Left renal cortex interstitium (tissue), 4 donors: ENCODE measurements at regions not wholly inside any gene's neighbourhood (a gene's known extent, or its start where the extent isn't known, plus 50 kb on each side); places are given as distances from the start of the nearest gene placed in this dataset.

Experiments
- DNase-seq, 4 donors: peaks; one replicate each; pipeline ENCODE4 v3.0.0-alpha.2; 2013; ENCODE audit warnings: low read depth in 4 of 4, low spot score in 2 of 4, missing footprints in 1 of 4

- DNase-seq = no peak
Measured at GRCh38 chr7:155360495-155361345, 63.0 kb downstream of the INSIG1 start.

DNA sequence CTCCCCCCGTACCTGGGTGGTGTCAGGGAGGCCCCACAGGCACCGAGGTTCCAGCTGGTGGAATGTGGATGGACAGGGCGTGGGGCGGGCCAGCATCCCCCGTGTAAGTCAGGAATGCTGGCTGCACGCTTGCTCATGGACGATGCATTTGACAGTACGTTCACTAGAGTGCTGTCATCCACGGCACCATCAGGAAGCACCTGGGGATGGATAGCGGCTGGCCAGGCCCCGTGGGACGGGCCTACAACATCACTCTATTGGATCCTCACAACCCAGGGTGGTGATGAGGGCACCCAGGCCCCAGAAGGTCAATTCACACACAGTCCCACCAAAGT, 63.6 kb downstream of the INSIG1 start:
- DNase-seq = no peak

GRCh38 chr7:155361947-155362346, 64.3 kb downstream of the INSIG1 start:
- DNase-seq = no peak

- no peak for DNase-seq
Measured at GRCh38 chr7:155362380-155363145, 64.9 kb downstream of the INSIG1 start.

DNA sequence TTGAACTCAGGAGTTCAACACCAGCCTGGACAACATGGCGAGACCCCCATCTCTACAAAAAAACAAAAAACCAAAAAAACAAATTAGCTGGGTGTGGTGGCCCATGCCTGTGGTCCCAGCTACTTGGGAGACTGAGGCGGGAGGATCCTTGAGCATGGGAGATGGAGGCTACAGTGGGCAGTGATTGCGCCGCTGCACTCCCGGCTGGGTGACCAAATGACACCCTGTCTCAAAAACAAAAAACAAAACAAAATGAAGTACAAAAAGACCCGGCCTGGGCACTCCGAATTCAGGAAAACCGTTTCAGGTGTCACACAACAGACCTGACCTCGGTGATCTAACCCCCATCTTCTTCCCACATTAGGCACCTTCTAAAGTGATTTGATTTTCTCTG, 65.5 kb downstream of the INSIG1 start:
- no peak for DNase-seq

DNA sequence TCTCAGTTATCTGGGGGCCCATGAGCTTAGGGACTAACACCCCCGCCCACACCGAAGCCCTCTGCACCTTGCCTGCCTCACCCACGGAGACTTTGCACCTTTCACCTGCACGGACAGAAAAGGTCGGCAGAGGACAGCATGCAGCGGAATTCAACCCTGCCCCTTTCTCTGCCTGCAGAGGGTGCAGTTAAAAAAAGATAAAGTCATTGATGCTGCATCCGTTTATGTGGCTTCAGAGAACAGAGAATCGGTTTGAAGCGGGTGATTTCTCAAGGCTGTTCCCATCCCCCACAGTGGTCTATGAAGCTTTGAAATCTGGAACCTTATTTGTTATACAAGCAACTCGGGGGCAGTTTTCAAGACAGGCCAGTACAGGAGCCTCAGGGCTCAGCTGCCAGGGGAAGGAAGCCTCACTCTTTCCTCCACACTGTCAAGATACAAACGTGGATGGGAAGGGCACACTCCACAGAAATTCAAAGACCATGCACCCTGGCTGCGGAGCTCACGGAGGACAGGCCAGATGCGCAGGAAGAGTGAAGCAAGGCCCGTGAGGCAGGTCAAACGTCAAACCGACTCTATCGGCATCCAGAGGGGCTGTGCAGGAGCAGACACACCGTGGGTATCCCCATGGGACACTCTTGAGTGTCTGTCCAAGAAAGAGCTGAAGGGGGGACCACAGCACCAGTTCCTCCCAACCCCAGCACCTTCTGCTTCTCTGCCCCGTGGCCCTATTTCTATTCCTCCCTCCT, 66.3 kb downstream of the INSIG1 start:
- no peak for DNase-seq

- DNase-seq = no peak
Measured at GRCh38 chr7:155365146-155365874, 67.6 kb downstream of the INSIG1 start.

GRCh38 chr7:155368894-155369600, 71.4 kb downstream of the INSIG1 start:
- no peak for DNase-seq

- no peak for DNase-seq
Measured at GRCh38 chr7:155369766-155370165, 72.1 kb downstream of the INSIG1 start.

DNA sequence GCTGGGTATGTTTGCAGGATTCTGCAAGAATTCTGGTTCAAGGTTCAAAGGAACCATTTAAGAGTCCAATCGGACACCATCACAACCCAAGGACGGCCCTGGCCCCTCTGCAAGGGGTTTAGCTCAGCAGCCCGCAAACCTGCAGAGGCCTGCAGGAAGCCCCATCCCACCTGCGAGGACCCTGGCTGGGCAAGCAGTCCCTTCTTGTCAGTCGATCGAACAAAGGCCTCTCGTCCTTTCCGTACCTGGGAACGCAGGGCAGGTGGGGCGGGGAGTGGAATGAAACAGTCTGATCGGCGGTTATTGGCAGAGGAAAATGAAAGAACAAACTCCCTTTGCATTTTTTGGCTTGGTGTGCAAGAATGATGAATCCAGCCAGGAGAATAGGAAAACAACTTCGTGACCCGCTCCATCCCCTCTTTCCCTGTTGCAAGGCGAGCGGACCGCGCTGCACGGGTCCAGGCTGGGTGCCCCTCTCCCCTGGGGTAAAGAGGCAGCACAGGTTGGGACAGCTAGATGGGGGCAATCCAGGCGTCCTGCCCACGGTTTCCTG, 73.7 kb downstream of the INSIG1 start:
- no peak for DNase-seq

DNA sequence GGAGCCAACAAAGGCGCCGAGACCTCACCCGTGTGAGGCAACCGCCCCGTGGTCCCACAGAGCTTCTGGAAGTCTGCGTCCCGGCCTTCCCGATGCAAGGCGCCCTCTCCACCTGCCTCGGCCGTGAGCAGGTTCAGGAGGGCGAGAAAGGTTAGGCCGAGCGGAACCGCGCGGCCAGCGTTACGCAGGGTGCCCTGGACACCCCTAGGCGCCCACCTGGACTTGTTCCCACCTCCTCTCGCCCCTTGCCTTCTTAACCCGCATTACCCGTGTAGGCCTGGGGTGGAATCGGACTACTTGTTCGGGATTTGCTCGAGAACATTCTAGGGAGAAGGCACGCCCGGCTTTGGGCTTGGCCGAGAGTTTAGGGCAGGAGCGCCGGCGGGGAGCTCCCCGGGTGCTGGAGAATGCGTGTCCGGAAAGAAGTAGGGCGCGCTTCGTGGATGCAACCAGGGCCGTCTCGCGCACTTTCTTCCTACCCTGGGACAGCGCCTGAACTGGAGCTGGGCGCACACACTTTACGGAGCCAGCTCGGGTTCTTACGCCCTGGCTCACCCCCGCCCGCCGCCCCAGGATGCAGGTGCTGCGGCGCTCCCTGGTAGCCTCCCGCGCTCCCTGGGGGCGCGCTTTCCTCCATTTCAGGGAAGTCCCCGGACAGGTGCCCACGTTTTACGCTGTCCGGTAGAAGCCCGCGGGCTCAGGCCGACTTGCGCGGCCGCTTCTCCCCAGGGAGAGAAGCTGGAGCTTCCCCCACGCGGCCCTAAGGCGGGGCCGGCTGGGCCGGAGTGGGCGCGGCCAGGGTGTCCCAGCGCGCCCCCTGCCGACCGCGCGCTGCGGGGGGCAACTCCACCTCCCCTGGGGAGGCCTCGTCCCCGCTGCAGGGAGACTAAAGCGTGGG, 74.5 kb downstream of the INSIG1 start:
- no peak for DNase-seq

DNA sequence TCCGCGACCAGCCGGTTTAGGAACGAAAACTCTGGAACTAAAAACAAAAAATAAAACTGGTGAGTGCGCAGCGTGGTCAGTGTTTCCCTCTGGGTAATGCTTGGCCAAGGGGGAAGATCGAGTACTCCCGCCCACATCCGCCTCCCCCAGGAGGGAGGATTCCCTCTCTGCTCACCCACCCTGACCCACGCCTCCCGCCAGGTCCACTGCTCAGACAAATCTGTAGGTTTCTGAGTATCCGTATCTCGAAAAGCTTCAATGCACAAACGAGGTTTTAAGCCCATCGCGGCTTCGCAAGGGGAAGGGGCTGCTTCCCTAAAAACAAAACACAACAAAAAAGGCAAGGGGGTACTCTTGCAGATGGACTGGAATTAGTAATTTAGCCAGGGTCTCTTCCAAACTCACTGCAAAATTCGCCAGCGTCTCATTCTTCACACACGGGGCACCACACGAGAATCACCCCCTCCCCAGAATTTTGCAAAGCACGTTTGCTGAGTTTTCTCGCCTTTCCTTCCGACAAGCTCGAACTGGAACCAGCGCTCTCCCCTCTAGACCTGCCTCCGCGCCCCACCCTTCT, 75.2 kb downstream of the INSIG1 start:
- no peak for DNase-seq

GRCh38 chr7:155373359-155374273, 75.9 kb downstream of the INSIG1 start:
- DNase-seq = no peak

DNA sequence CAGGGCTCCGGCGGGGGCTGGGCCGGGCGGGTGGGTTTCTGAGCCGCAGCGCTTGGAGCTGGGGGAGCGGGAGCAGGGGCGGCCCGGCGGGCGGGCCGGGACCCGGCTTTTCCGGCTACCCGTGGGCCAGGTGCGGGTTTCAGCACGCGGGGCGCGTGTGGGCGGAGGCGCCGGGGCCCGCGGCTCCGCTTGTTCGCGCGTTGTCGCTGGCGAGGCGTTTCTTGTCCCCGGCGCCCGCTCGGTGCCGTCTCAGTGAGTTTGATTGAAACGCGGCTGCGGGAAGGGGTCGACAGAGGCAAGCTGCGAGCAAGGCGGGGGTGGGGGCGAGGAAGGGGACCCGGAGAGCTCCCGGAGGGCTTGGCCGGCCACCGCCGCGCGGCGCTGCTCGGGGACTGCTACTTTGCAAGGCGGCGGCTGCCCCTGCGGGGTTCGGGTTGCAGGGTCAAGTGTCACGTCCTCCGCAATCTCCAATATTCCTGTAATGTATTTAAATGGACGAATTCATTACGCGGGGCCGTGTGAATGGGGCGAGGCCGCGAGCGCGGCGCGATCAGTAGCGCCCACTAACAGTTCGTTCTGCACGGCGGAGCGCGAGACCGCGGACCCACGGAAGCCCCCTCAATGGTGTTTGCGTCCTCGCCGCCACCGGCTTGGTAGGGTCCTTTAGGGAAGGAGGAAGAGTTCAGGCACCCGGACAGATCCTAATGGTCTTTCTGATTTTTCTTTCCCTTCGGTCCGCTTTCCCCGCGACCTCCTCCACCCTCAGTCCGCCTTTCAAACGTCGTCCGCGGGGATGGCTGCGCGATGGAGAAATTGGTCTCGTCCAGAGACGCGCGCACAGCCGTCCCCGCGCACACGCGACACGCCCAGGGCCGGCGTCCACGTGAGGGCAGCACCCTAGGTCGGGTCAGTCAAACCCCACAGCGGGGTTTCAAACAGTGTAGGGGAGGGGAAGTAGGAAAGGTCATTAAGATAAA, 76.9 kb downstream of the INSIG1 start:
- DNase-seq = no peak

DNA sequence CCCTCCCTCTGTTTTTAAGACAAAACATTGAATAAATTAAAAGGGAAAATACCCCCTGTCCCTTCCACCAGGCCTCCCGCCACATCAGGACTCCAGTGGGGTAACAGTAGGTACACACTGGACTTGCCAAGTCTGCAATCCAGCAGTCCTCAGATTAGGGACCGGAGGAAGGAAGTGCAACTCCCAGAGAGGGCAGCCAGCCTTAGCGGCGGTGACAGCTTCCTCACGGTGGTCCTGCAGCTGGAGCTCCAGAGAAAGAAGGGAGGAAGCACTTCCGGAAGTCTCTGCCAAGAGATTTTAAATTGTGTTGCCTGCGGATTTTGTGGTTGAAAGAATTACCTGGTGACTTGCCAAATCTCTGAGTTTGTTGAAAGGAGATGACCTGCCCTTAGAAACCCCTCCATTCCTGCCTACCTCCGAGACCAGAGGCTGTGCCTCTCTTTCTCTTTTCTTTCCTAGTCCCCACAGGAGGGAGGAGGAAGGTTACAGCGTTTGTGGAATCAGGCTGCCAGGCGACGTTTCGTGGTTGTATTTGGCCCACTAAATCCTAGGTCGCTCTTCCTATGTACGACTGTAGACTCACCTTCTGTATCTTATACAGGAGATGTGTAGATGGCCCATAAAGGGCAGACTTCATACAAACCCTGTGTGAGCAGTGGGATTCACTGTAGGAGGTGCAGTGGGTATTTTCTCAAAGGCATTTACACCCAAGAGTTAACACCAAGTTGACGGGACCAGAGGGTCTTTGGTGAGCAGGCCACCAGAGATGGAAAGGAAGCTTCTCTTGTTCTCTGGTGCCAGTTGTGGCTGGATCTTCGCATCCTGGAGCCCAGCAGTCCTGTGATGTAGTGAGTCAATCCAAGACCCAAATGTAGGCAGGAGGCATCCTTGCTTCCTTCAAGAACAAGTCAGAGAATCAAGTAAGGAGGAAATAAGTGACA, 77.9 kb downstream of the INSIG1 start:
- DNase-seq = no peak
